GM06990 (cell line): ENCODE measurements at regions not wholly inside any gene's neighbourhood (a gene's known extent, or its start where the extent isn't known, plus 50 kb on each side); places are given as distances from the start of the nearest gene placed in this dataset.

ENCODE experiments used
- DNase-seq: peaks from one replicate; pipeline ENCODE4 v3.0.0-alpha.2; 2011; ENCODE audit not compliant: insufficient read length; ENCODE audit errors: extremely low read depth
- H3K27me3 ChIP-seq: replicated peaks from 2 replicates; pipeline ENCODE4 v1.6.0; 2011; ENCODE audit warnings: low read length; ENCODE audit not compliant: control insufficient read depth, insufficient read depth
- H3K36me3 ChIP-seq: 2 replicates; pipeline ENCODE4 v1.5.1; 2011; ENCODE audit warnings: low read length; ENCODE audit not compliant: control insufficient read depth, insufficient read depth
- H3K4me3 ChIP-seq: replicated peaks from 2 replicates; pipeline ENCODE4 v1.5.1; 2011; ENCODE audit warnings: low read depth, mild to moderate bottlenecking, control low read depth, low read length
- CTCF ChIP-seq: IDR thresholded peaks from 2 replicates; pipeline ENCODE4 v1.5.1; 2011; ENCODE audit warnings: low read length, control low read depth, mild to moderate bottlenecking, inconsistent platforms; ENCODE audit not compliant: insufficient read depth, poor library complexity, severe bottlenecking

GRCh38 chr12:75587340-75588106, 76.1 kb upstream of the KRR1 start:
- Histone ChIP-seq H3K27me3 (no peaks in the 10 kb centered on the region), H3K36me3 (no peaks in the 10 kb centered on the region), H3K4me3 (no peak overlapping the region)
- no peak for TF ChIP-seq CTCF
- DNase-seq: no peak

- H3K4me3 ChIP-seq: no peak overlapping the region
- H3K27me3 ChIP-seq: no peaks in the 10 kb centered on the region
- no peaks in the 10 kb centered on the region for H3K36me3 ChIP-seq
- TF ChIP-seq CTCF: no peak
- no peak for DNase-seq
Observed at GRCh38 chr12:75585330-75585729, 73.9 kb upstream of the KRR1 start.

GRCh38 chr12:75583355-75583754, 71.9 kb upstream of the KRR1 start:
- H3K4me3 ChIP-seq: no peak overlapping the region
- no peaks in the 10 kb centered on the region for H3K27me3 ChIP-seq
- no peak for TF ChIP-seq CTCF
- DNase-seq: no peak
- H3K36me3 ChIP-seq: no peaks in the 10 kb centered on the region

GRCh38 chr12:75581515-75581914, 70.1 kb upstream of the KRR1 start:
- no peaks in the 10 kb centered on the region for H3K36me3 ChIP-seq
- H3K4me3 ChIP-seq: no peak overlapping the region
- no peak for DNase-seq
- TF ChIP-seq CTCF: no peak
- H3K27me3 ChIP-seq: no peaks in the 10 kb centered on the region

GRCh38 chr12:75579552-75579951, 68.1 kb upstream of the KRR1 start:
- Histone ChIP-seq H3K27me3 (no peaks in the 10 kb centered on the region), H3K4me3 (no peak overlapping the region), H3K36me3 (no peaks in the 10 kb centered on the region)
- no peak for DNase-seq
- TF ChIP-seq CTCF: no peak

- no peaks in the 10 kb centered on the region for H3K27me3 ChIP-seq
- no peak overlapping the region for H3K4me3 ChIP-seq
- no peak for DNase-seq
- no peak for TF ChIP-seq CTCF
- no peaks in the 10 kb centered on the region for H3K36me3 ChIP-seq
Observed at GRCh38 chr12:75578546-75578945, 67.1 kb upstream of the KRR1 start.
